ENCODE measurements at regions not wholly inside any gene's neighbourhood (a gene's known extent, or its start where the extent isn't known, plus 50 kb on each side); places are given as distances from the start of the nearest gene placed in this dataset.
"Not testable (repeated sequence)": the region's sequence is repeated elsewhere in the genome, so short reads cannot be mapped to it uniquely, and the experiment has no call there.

- TF ChIP-seq, protein P1, sequence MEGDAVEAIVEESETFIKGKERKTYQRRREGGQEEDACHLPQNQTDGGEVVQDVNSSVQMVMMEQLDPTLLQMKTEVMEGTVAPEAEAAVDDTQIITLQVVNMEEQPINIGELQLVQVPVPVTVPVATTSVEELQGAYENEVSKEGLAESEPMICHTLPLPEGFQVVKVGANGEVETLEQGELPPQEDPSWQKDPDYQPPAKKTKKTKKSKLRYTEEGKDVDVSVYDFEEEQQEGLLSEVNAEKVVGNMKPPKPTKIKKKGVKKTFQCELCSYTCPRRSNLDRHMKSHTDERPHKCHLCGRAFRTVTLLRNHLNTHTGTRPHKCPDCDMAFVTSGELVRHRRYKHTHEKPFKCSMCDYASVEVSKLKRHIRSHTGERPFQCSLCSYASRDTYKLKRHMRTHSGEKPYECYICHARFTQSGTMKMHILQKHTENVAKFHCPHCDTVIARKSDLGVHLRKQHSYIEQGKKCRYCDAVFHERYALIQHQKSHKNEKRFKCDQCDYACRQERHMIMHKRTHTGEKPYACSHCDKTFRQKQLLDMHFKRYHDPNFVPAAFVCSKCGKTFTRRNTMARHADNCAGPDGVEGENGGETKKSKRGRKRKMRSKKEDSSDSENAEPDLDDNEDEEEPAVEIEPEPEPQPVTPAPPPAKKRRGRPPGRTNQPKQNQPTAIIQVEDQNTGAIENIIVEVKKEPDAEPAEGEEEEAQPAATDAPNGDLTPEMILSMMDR (IDR thresholded peaks at IDR 0.05; ENCODE audit: control insufficient read depth, insufficient read depth, low read depth, low read length, missing control alignments), result no peak
- no peak for DNase-seq (ENCODE audit: low read depth)
- no peak overlapping the region for H3K4me3 ChIP-seq (ENCODE audit: control insufficient read depth, low read depth, low read length)
Measured at GRCh38 chr1:170804419-170804818, 130.9 kb upstream of the MROH9 start.

DNA sequence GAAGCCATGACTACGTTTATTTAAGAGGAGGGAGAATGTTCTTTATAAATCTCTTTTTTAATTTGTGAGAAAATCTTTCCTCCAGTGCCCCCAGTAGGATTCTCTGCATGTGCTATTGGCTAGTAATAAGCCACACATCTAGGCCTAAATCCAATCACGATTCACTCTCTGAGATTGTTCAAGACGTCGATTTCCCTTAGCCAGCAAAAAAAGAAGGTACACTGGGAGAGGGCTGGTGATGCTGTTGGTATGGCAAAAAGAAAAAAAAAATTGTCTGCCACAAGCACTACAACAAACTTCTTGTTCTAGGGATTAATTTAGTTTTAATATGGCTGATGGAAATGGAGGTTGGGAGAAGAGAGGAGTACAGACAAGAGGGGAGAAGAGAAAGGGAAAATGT is 130.5 kb upstream of the MROH9 start:
- TF ChIP-seq, protein P1 (IDR thresholded peaks at IDR 0.05; ENCODE audit: control insufficient read depth, insufficient read depth, low read depth, low read length, missing control alignments), result no peak
- no peak overlapping the region for H3K4me3 ChIP-seq (ENCODE audit: control insufficient read depth, low read depth, low read length)
- no peak for DNase-seq (ENCODE audit: low read depth)

- no peak overlapping the region for H3K4me3 ChIP-seq (ENCODE audit: control insufficient read depth, low read depth, low read length)
- no peak for DNase-seq (ENCODE audit: low read depth)
- TF ChIP-seq, protein P1 (IDR thresholded peaks at IDR 0.05; ENCODE audit: control insufficient read depth, insufficient read depth, low read depth, low read length, missing control alignments), result no peak
Measured at GRCh38 chr1:170806961-170807360, 128.4 kb upstream of the MROH9 start.

- TF ChIP-seq, protein P1 (IDR thresholded peaks at IDR 0.05; ENCODE audit: control insufficient read depth, insufficient read depth, low read depth, low read length, missing control alignments), result no peak
- H3K4me3 ChIP-seq (ENCODE audit: control insufficient read depth, low read depth, low read length), result no peak overlapping the region
- peak; percentile 52 for DNase-seq (ENCODE audit: low read depth)
Measured at GRCh38 chr1:170807432-170807831, 127.9 kb upstream of the MROH9 start.

DNA sequence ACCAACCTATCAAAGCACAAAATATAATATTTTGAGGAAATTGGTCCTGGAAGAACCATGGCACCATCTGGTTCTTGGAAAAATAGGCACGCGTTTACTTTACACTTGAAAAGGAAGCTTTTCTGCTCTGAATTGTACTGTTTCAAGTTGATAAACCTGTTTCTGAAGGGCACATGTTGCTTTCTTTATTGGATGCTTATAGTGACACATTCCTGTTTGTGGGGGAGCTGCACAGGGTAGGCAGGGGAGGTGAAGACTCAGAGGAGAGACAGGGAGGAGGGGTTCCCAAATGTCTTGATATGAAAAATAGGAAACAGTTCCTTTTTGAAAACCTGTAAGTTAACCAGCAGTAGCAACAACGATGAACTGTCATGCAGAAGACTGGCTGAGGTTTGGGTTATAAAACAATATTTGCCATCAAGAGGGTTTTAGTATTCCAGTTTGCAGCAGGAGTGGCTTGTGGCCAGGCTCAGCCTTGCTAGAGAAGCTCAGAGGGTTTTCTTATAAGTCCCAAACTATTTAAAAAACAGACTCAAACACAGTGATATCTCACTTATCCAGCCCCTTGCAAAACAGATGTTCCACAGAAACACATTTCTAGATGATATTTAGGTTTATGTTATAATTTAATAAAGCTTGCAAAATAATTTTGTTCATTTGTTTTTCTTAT is 127.0 kb upstream of the MROH9 start:
- DNase-seq (ENCODE audit: low read depth), result no peak
- TF ChIP-seq, protein P1 (IDR thresholded peaks at IDR 0.05; ENCODE audit: control insufficient read depth, insufficient read depth, low read depth, low read length, missing control alignments), result no peak
- no peak overlapping the region for H3K4me3 ChIP-seq (ENCODE audit: control insufficient read depth, low read depth, low read length)

GRCh38 chr1:170811013-170811412 is 124.3 kb upstream of the MROH9 start:
- not testable (repeated sequence) for DNase-seq (ENCODE audit: low read depth); H3K4me3 ChIP-seq (ENCODE audit: control insufficient read depth, low read depth, low read length)

GRCh38 chr1:170819781-170820180 is 115.6 kb upstream of the MROH9 start:
- TF ChIP-seq, protein P1 (IDR thresholded peaks at IDR 0.05; ENCODE audit: control insufficient read depth, insufficient read depth, low read depth, low read length, missing control alignments), result no peak
- H3K4me3 ChIP-seq (ENCODE audit: control insufficient read depth, low read depth, low read length), result no peak overlapping the region
- no peak for DNase-seq (ENCODE audit: low read depth)
